HCEC 1CT (cell line): ENCODE measurements at regions not wholly inside any gene's neighbourhood (a gene's known extent, or its start where the extent isn't known, plus 50 kb on each side); places are given as distances from the start of the nearest gene placed in this dataset.
A peak's percentile ranks its signal among the peaks of the same experiment; 100 is the strongest.

Experiments
- DNase-seq: peaks from one replicate; pipeline ENCODE4 v3.0.0-alpha.2; 2017

GRCh38 chr2:149679286-149679685, 91.7 kb upstream of the MMADHC start:
- DNase-seq = peak; percentile 22

GRCh38 chr2:149677416-149677815, 89.8 kb upstream of the MMADHC start:
- DNase-seq = no peak

GRCh38 chr2:149670086-149670485, 82.5 kb upstream of the MMADHC start:
- no peak for DNase-seq

GRCh38 chr2:149666809-149667320, 79.3 kb upstream of the MMADHC start:
- no peak for DNase-seq

GRCh38 chr2:149664896-149665295, 77.3 kb upstream of the MMADHC start:
- DNase-seq = no peak

- DNase-seq = no peak
These were observed 75.0 kb upstream of the MMADHC start for GRCh38 chr2:149662556-149662955.

- peak; percentile 71 for DNase-seq
These were observed 74.3 kb upstream of the MMADHC start for GRCh38 chr2:149661844-149662243.

GRCh38 chr2:149658553-149658952, 71.0 kb upstream of the MMADHC start:
- no peak for DNase-seq

- no peak for DNase-seq
These were observed 69.9 kb upstream of the MMADHC start for GRCh38 chr2:149657401-149658040.

GRCh38 chr2:149656996-149657395, 69.4 kb upstream of the MMADHC start:
- DNase-seq = no peak

- no peak for DNase-seq
These were observed 66.4 kb upstream of the MMADHC start for GRCh38 chr2:149653831-149654445.

- no peak for DNase-seq
These were observed 65.4 kb upstream of the MMADHC start for GRCh38 chr2:149652926-149653325.

GRCh38 chr2:149652526-149652925, 65.0 kb upstream of the MMADHC start:
- DNase-seq = no peak

GRCh38 chr2:149651229-149651628, 63.7 kb upstream of the MMADHC start:
- DNase-seq = no peak

GRCh38 chr2:149650006-149650405, 62.4 kb upstream of the MMADHC start:
- DNase-seq = peak; percentile 32

GRCh38 chr2:149648282-149649030, 60.9 kb upstream of the MMADHC start:
- DNase-seq = peak; percentile 98

- DNase-seq = peak; percentile 34
These were observed 57.8 kb upstream of the MMADHC start for GRCh38 chr2:149645391-149645790.
